GM18873 (cell line): ENCODE measurements at regions not wholly inside any gene's neighbourhood (a gene's known extent, or its start where the extent isn't known, plus 50 kb on each side); places are given as distances from the start of the nearest gene placed in this dataset.
"Not testable (repeated sequence)": the region's sequence is repeated elsewhere in the genome, so short reads cannot be mapped to it uniquely, and the experiment has no call there.

Experiments
- ATAC-seq: cut with Tn5 transposase; IDR thresholded peaks from one replicate; pipeline ENCODE4 v1.9.1; 2021; ENCODE audit warnings: mild to moderate bottlenecking, moderate library complexity, moderate number of reproducible peaks; ENCODE audit not compliant: unreplicated experiment, low FRiP score

GRCh38 chr7:119945822-119946221 is 327.2 kb upstream of the KCND2 start:
- ATAC-seq: no peak

GRCh38 chr7:119949053-119949452 is 323.9 kb upstream of the KCND2 start:
- ATAC-seq: no peak

- ATAC-seq: not testable (repeated sequence)
Measured at GRCh38 chr7:119950390-119951041, 322.5 kb upstream of the KCND2 start.

- not testable (repeated sequence) for ATAC-seq
Measured at GRCh38 chr7:119951614-119952013, 321.4 kb upstream of the KCND2 start.

GRCh38 chr7:119957335-119957734 is 315.6 kb upstream of the KCND2 start:
- no peak for ATAC-seq

- no peak for ATAC-seq
Measured at GRCh38 chr7:119959811-119960210, 313.2 kb upstream of the KCND2 start.

GRCh38 chr7:119963654-119964053 is 309.3 kb upstream of the KCND2 start:
- ATAC-seq: no peak

GRCh38 chr7:119964065-119964464 is 308.9 kb upstream of the KCND2 start:
- no peak for ATAC-seq

GRCh38 chr7:119964788-119965542 is 308.0 kb upstream of the KCND2 start:
- ATAC-seq: no peak

- no peak for ATAC-seq
Measured at GRCh38 chr7:119967221-119967620, 305.8 kb upstream of the KCND2 start.

- not testable (repeated sequence) for ATAC-seq
Measured at GRCh38 chr7:119968411-119968810, 304.6 kb upstream of the KCND2 start.

- no peak for ATAC-seq
Measured at GRCh38 chr7:119969054-119969453, 303.9 kb upstream of the KCND2 start.

GRCh38 chr7:119969763-119970162 is 303.2 kb upstream of the KCND2 start:
- ATAC-seq: no peak

GRCh38 chr7:119974972-119975371 is 298.0 kb upstream of the KCND2 start:
- ATAC-seq: no peak

- ATAC-seq: no peak
Measured at GRCh38 chr7:119982884-119983283, 290.1 kb upstream of the KCND2 start.

GRCh38 chr7:119983468-119983867 is 289.5 kb upstream of the KCND2 start:
- no peak for ATAC-seq

- no peak for ATAC-seq
Measured at GRCh38 chr7:119984247-119984646, 288.7 kb upstream of the KCND2 start.

GRCh38 chr7:119988401-119988800 is 284.6 kb upstream of the KCND2 start:
- ATAC-seq: no peak

GRCh38 chr7:119994928-119995327 is 278.0 kb upstream of the KCND2 start:
- ATAC-seq: no peak

GRCh38 chr7:119996634-119997033 is 276.3 kb upstream of the KCND2 start:
- no peak for ATAC-seq

GRCh38 chr7:119999738-120000475 is 273.1 kb upstream of the KCND2 start:
- ATAC-seq: no peak
